Transverse colon (tissue), 4 donors: ENCODE measurements at regions not wholly inside any gene's neighbourhood (a gene's known extent, or its start where the extent isn't known, plus 50 kb on each side); places are given as distances from the start of the nearest gene placed in this dataset.
A peak's percentile ranks its signal among the peaks of the same experiment; 100 is the strongest.

Source experiments
- DNase-seq: peaks from one replicate; pipeline ENCODE4 v3.0.0-alpha.2; 2019
- H3K27ac ChIP-seq, 4 donors: fragments of 200-600 bp; sonication (generic); 2 replicates each; pipeline ENCODE4 v1.5.1; 2016 to 2018; ENCODE audit warnings: inconsistent platforms in 4 of 4
- H3K27me3 ChIP-seq: fragments of 200-600 bp; sonication (generic); 2 replicates; pipeline ENCODE4 v1.5.1; 2017; ENCODE audit warnings: inconsistent platforms
- H3K36me3 ChIP-seq, 4 donors: fragments of 200-600 bp; sonication (generic); 2 replicates each; pipeline ENCODE4 v1.5.1; 2017 to 2019; ENCODE audit warnings: inconsistent platforms in 4 of 4
- H3K4me1 ChIP-seq, 4 donors: fragments of 200-600 bp; sonication (generic); 2 replicates each; pipeline ENCODE4 v1.5.1; 2017 to 2020; ENCODE audit warnings: inconsistent platforms in 4 of 4
- H3K4me3 ChIP-seq, 4 donors: fragments of 200-600 bp; sonication (generic); 1 replicate in 1 of 4; 2 replicates in 3 of 4; pipeline versions ENCODE4 v1.5.1 to v1.6.1; 2017 to 2019; ENCODE audit warnings: inconsistent platforms in 4 of 4
- H3K9me3 ChIP-seq, 2 donors: fragments of 200-600 bp; sonication (generic); 2 replicates each; pipeline ENCODE4 v1.5.1; 2017 to 2019; ENCODE audit warnings: inconsistent platforms in 2 of 2
- EP300 ChIP-seq: sonication (generic); formaldehyde crosslinking; IDR thresholded peaks from one replicate; pipeline ENCODE4 v1.6.1; 2017; ENCODE audit warnings: antibody characterized with exemption, low read depth
- POLR2A ChIP-seq: fragments of 450-650 bp; IDR thresholded peaks from one replicate; pipeline ENCODE4 v1.6.1; 2016; ENCODE audit warnings: antibody characterized with exemption, mild to moderate bottlenecking, moderate library complexity
- POLR2AphosphoS5 ChIP-seq, 3 donors: sonication (generic); formaldehyde crosslinking; IDR thresholded peaks; one replicate each; pipeline ENCODE4 v1.6.1; 2016; ENCODE audit warnings: antibody characterized with exemption in 3 of 3
- WGBS, 2 donors: methylation state at CpG; one replicate each; pipeline ENCODE4 v1.1.5; 2018; ENCODE audit warnings: low coverage in 1 of 2; 5-methylcytosine and 5-hydroxymethylcytosine counted together
- in situ Hi-C, 4 donors: fragments of 200-750 bp; cut with MboI; loops; one replicate each; pipeline versions ENCODE4 v1.15.0 to v1.15.1; 2017; ENCODE audit warnings: low sequenced_read_pairs in 3 of 4, low pct_ligation_motif_present in 1 of 4, low pct_unique_long_range_greater_than_20kb in 1 of 4
- intact Hi-C: fragments of 100-400 bp; cut with DNase I; formaldehyde crosslinking; loops from one replicate; pipeline ENCODE4 v1.15.1; 2023; ENCODE audit warnings: low total_unique reads
- TF ChIP-seq, protein P1 (sequence below), 5 experiments: fragments of 200-600 bp in 3 of 5; fragments of 450-650 bp in 2 of 5; sonication (generic) in 3 of 5; IDR thresholded peaks; 1 replicate in 2 of 5; 2 replicates in 3 of 5; pipeline ENCODE4 v1.5.1; 2016 to 2017; ENCODE audit warnings: antibody characterized with exemption in 5 of 5, inconsistent platforms in 3 of 5, mild to moderate bottlenecking in 2 of 5, moderate library complexity in 1 of 5

- in situ Hi-C loops (loop anchor here (5.0 to 25.0 kb wide), 4 partner anchors 411 to 1091 kb away; no protein-coding TSS in a partner anchor), intact Hi-C loops (no loop called here)
- Histone ChIP-seq H3K27ac (no peak overlapping the region), H3K27me3 (peaks cover 77% of the 10 kb centered on the region), H3K9me3 (no peaks in the 10 kb centered on the region), H3K4me1 (peaks cover 5 to 12% (median 9%) of the 10 kb centered on the region in 4 donors), H3K4me3 (peak overlapping the region; percentile 29 to 58 (median 34)), H3K36me3 (no peaks in the 10 kb centered on the region)
- TF ChIP-seq POLR2AphosphoS5 (IDR thresholded peaks at IDR 0.05), result no peak
- TF ChIP-seq EP300, result no peak
- TF ChIP-seq, protein P1, sequence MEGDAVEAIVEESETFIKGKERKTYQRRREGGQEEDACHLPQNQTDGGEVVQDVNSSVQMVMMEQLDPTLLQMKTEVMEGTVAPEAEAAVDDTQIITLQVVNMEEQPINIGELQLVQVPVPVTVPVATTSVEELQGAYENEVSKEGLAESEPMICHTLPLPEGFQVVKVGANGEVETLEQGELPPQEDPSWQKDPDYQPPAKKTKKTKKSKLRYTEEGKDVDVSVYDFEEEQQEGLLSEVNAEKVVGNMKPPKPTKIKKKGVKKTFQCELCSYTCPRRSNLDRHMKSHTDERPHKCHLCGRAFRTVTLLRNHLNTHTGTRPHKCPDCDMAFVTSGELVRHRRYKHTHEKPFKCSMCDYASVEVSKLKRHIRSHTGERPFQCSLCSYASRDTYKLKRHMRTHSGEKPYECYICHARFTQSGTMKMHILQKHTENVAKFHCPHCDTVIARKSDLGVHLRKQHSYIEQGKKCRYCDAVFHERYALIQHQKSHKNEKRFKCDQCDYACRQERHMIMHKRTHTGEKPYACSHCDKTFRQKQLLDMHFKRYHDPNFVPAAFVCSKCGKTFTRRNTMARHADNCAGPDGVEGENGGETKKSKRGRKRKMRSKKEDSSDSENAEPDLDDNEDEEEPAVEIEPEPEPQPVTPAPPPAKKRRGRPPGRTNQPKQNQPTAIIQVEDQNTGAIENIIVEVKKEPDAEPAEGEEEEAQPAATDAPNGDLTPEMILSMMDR (IDR thresholded peaks at IDR 0.05), result peak; percentile 31 to 90 (median 85)
- TF ChIP-seq POLR2A, result no peak
- peak; percentile 32 for DNase-seq
- WGBS, 2 donors, result 12% methylated on average over 79 of the region's 81 CpGs; no CpG with 5 or more reads in 1 of the 2 donors
Observed at GRCh38 chr1:98053471-98054366, 132.9 kb upstream of the DPYD start.

- peaks cover 97% of the 10 kb centered on the region for H3K27me3 ChIP-seq
- H3K27ac ChIP-seq, result no peak overlapping the region
- H3K4me1 ChIP-seq, result peaks cover 5 to 18% (median 11%) of the 10 kb centered on the region in 4 donors
- no peaks in the 10 kb centered on the region for H3K9me3 ChIP-seq
- WGBS, 2 donors, result 0% methylated on average over 1 of the region's 1 CpG
- no peaks in the 10 kb centered on the region for H3K36me3 ChIP-seq
- H3K4me3 ChIP-seq, result no peak overlapping the region
- intact Hi-C loops, result no loop called here
- peak; percentile 69 for DNase-seq
- in situ Hi-C loops, result loop anchor here (5.0 to 25.0 kb wide), 4 partner anchors 414 to 1089 kb away; no protein-coding TSS in a partner anchor
- TF ChIP-seq, protein P1 (IDR thresholded peaks at IDR 0.05), result peak; percentile 73 to 86 (median 80)
- TF ChIP-seq POLR2AphosphoS5 (IDR thresholded peaks at IDR 0.05), result no peak
Observed at GRCh38 chr1:98051065-98051675, 130.3 kb upstream of the DPYD start.

- no peaks in the 10 kb centered on the region for H3K9me3 ChIP-seq
- H3K27me3 ChIP-seq, result peaks cover 97% of the 10 kb centered on the region
- no peaks in the 10 kb centered on the region for H3K36me3 ChIP-seq
- in situ Hi-C loops (loop anchor here (5.0 to 25.0 kb wide), 4 partner anchors 415 to 1087 kb away; no protein-coding TSS in a partner anchor), intact Hi-C loops (no loop called here)
- H3K27ac ChIP-seq, result no peak overlapping the region
- no peak overlapping the region for H3K4me3 ChIP-seq
- no peak for TF ChIP-seq EP300
- TF ChIP-seq, protein P1 (IDR thresholded peaks at IDR 0.05), result no peak
- no peak for TF ChIP-seq POLR2AphosphoS5 (IDR thresholded peaks at IDR 0.05)
- TF ChIP-seq POLR2A, result no peak
- DNase-seq, result no peak
- WGBS, 2 donors, result 14 to 34% methylated on average over 6 to 24 of the region's 24 CpGs
- peaks cover 5 to 30% (median 24%) of the 10 kb centered on the region in 4 donors for H3K4me1 ChIP-seq
Observed at GRCh38 chr1:98049370-98050135, 128.7 kb upstream of the DPYD start.
